Stomach (tissue), 8 donors: ENCODE measurements at regions not wholly inside any gene's neighbourhood (a gene's known extent, or its start where the extent isn't known, plus 50 kb on each side); places are given as distances from the start of the nearest gene placed in this dataset.

ENCODE experiments used
- DNase-seq, 2 donors: peaks; one replicate each; pipeline versions ENCODE4 v3.0.0 to v3.0.0-alpha.2; 2013 to 2019
- H3K27ac ChIP-seq, 5 donors: fragments of 200-600 bp in 4 of 5; sonication (generic) in 4 of 5; one replicate each; pipeline ENCODE4 v1.5.1; 2013 to 2019; ENCODE audit warnings: mild to moderate bottlenecking in 1 of 5, moderate library complexity in 1 of 5
- H3K27me3 ChIP-seq, 3 donors: fragments of 200-600 bp; sonication (generic); one replicate each; pipeline ENCODE4 v1.5.1; 2017 to 2019; ENCODE audit warnings: mixed run types in 1 of 3
- H3K36me3 ChIP-seq, 4 donors: fragments of 200-600 bp; sonication (generic); 1 replicate in 3 of 4; 2 replicates in 1 of 4; pipeline ENCODE4 v1.5.1; 2016 to 2019
- H3K4me1 ChIP-seq, 4 donors: fragments of 200-600 bp; sonication (generic); one replicate each; pipeline ENCODE4 v1.5.1; 2016 to 2019
- H3K4me3 ChIP-seq, 4 donors: fragments of 200-600 bp; sonication (generic) in 3 of 4; one replicate each; pipeline ENCODE4 v1.5.1; 2016 to 2019; ENCODE audit warnings: mild to moderate bottlenecking in 1 of 4
- H3K9me3 ChIP-seq, 4 donors: fragments of 200-600 bp; sonication (generic); one replicate each; pipeline ENCODE4 v1.5.1; 2016 to 2019
- CTCF ChIP-seq, 7 experiments: fragments of 450-650 bp in 4 of 7; fragments of 200-600 bp in 3 of 7; sonication (generic) in 3 of 7; IDR thresholded peaks; one replicate each; pipeline ENCODE4 v1.5.1; 2016 to 2019; ENCODE audit warnings: antibody characterized with exemption in 7 of 7, control low read depth in 2 of 7, mild to moderate bottlenecking in 1 of 7
- EP300 ChIP-seq: sonication (generic); formaldehyde crosslinking; IDR thresholded peaks from one replicate; pipeline ENCODE4 v1.6.1; 2017; ENCODE audit warnings: antibody characterized with exemption
- POLR2A ChIP-seq, 4 donors: fragments of 450-650 bp; IDR thresholded peaks; one replicate each; pipeline ENCODE4 v1.6.1; 2016; ENCODE audit warnings: antibody characterized with exemption in 4 of 4, control low read depth in 2 of 4, mild to moderate bottlenecking in 1 of 4, moderate library complexity in 1 of 4
- POLR2AphosphoS5 ChIP-seq, 3 donors: sonication (generic); formaldehyde crosslinking; IDR thresholded peaks; one replicate each; pipeline ENCODE4 v1.6.1; 2016; ENCODE audit warnings: antibody characterized with exemption in 3 of 3
- WGBS, 5 donors: extraction: QIAGEN DNeasy Blood & Tissue Kit in 3 of 5; methylation state at CpG; one replicate each; pipeline versions ENCODE4 v1.1.5 to v1.1.7; 2013 to 2018; 5-methylcytosine and 5-hydroxymethylcytosine counted together
- intact Hi-C: fragments of 100-400 bp; cut with DNase I; formaldehyde crosslinking; loops from one replicate; pipeline ENCODE4 v1.15.1; 2023; ENCODE audit warnings: low total_unique reads
- donor health status: healthy with polysubstance abuse.
- donor health status: Bipolar disorder and iron deficiency.
- donor health status: healthy.

- no peak overlapping the region for H3K4me3 ChIP-seq
- intact Hi-C loops: no loop called here
- TF ChIP-seq EP300 (no peak), POLR2A (IDR thresholded peaks at IDR 0.05) (no peak), CTCF (IDR thresholded peaks at IDR 0.05) (no peak), POLR2AphosphoS5 (IDR thresholded peaks at IDR 0.05) (no peak)
- no peaks in the 10 kb centered on the region for H3K4me1 ChIP-seq
- WGBS, 5 donors: 85 to 100% (median 91%) methylated on average over 2 to 3 of the region's 3 CpGs
- H3K9me3 ChIP-seq: no peaks in the 10 kb centered on the region
- no peaks in the 10 kb centered on the region for H3K36me3 ChIP-seq
- DNase-seq: peak in 1 of 2 donors; percentile 13
- peaks cover 0 to 26% (median 0%) of the 10 kb centered on the region in 3 donors for H3K27me3 ChIP-seq
- peak overlapping the region in 1 of 5 donors; percentile 70 for H3K27ac ChIP-seq
These were observed 387.9 kb downstream of the MATN1 start for GRCh38 chr1:30335389-30335996.

DNA sequence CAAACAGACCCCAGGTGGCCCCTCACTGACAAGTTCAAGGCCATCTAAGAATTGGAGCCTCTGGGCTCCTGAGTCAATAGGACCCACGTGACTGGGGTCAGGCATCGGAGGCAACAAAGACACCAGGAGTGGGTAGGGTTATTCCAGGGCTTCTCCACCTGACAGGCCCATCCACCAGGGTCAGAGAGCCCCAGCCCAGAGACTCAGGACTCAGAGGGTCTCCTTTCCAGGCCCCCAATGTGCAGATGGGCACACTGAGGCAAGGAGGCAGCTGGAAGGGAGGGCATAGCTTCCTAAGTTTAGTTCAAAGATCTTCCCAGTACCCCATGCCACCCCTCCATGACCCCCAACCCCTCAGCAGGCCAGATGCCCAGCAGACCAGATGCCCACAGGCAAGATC is 388.6 kb downstream of the MATN1 start:
- Histone ChIP-seq H3K9me3 (no peaks in the 10 kb centered on the region), H3K36me3 (no peaks in the 10 kb centered on the region), H3K27me3 (peaks cover 0 to 25% (median 0%) of the 10 kb centered on the region in 3 donors), H3K4me1 (no peaks in the 10 kb centered on the region), H3K27ac (no peak overlapping the region), H3K4me3 (no peak overlapping the region)
- 47 to 76% (median 60%) methylated on average over 2 of the region's 2 CpGs for WGBS, 5 donors
- intact Hi-C loops: no loop called here
- no peak for TF ChIP-seq POLR2A (IDR thresholded peaks at IDR 0.05)
- TF ChIP-seq EP300: no peak
- no peak for TF ChIP-seq CTCF (IDR thresholded peaks at IDR 0.05)
- no peak for TF ChIP-seq POLR2AphosphoS5 (IDR thresholded peaks at IDR 0.05)
- peak in 1 of 2 donors; percentile 15 for DNase-seq

GRCh38 chr1:30332116-30333094 is 391.0 kb downstream of the MATN1 start:
- intact Hi-C loops: no loop called here
- Histone ChIP-seq H3K36me3 (no peaks in the 10 kb centered on the region), H3K27ac (no peak overlapping the region), H3K4me3 (no peak overlapping the region), H3K4me1 (no peaks in the 10 kb centered on the region), H3K27me3 (peaks cover 0 to 36% (median 0%) of the 10 kb centered on the region in 3 donors), H3K9me3 (no peaks in the 10 kb centered on the region)
- TF ChIP-seq EP300: no peak
- TF ChIP-seq CTCF (IDR thresholded peaks at IDR 0.05): no peak
- no peak for TF ChIP-seq POLR2AphosphoS5 (IDR thresholded peaks at IDR 0.05)
- no peak for TF ChIP-seq POLR2A (IDR thresholded peaks at IDR 0.05)
- WGBS, 5 donors: 72 to 80% (median 79%) methylated on average over 16 to 18 of the region's 18 CpGs
- DNase-seq: no peak

- TF ChIP-seq EP300 (no peak), POLR2AphosphoS5 (IDR thresholded peaks at IDR 0.05) (no peak), CTCF (IDR thresholded peaks at IDR 0.05) (no peak), POLR2A (IDR thresholded peaks at IDR 0.05) (no peak)
- DNase-seq: no peak
- 55 to 70% (median 63%) methylated on average over 4 to 8 of the region's 8 CpGs for WGBS, 5 donors
- peaks cover 0 to 31% (median 0%) of the 10 kb centered on the region in 3 donors for H3K27me3 ChIP-seq
- intact Hi-C loops: no loop called here
- no peaks in the 10 kb centered on the region for H3K4me1 ChIP-seq
- H3K9me3 ChIP-seq: no peaks in the 10 kb centered on the region
- H3K27ac ChIP-seq: no peak overlapping the region
- no peak overlapping the region for H3K4me3 ChIP-seq
- no peaks in the 10 kb centered on the region for H3K36me3 ChIP-seq
These were observed 391.8 kb downstream of the MATN1 start for GRCh38 chr1:30331415-30332065.
